ENCODE measurements at regions not wholly inside any gene's neighbourhood (a gene's known extent, or its start where the extent isn't known, plus 50 kb on each side); places are given as distances from the start of the nearest gene placed in this dataset.

GRCh38 chr6:128827675-128828464 is 55.1 kb upstream of the LAMA2 start:
- DNase-seq, result no peak

DNA sequence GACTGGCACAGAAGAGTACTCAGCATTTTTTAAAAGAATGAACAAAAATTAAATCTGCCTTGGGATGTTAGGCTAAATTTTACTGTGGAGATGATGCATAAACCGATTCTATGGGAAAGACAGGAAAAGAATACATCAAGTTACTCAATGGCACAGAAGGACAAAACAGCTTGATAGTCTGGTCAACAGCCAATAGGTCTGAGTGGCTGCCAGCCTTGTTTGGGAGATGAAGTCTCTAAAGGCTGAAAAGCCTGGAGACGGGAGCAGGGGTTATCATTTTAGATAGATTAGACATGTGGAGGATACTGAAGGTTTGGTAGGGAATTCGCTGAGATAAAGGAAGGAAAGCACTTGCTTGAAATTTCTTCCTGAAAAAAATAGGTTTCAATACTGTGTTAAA is 56.3 kb upstream of the LAMA2 start:
- no peak for DNase-seq

DNA sequence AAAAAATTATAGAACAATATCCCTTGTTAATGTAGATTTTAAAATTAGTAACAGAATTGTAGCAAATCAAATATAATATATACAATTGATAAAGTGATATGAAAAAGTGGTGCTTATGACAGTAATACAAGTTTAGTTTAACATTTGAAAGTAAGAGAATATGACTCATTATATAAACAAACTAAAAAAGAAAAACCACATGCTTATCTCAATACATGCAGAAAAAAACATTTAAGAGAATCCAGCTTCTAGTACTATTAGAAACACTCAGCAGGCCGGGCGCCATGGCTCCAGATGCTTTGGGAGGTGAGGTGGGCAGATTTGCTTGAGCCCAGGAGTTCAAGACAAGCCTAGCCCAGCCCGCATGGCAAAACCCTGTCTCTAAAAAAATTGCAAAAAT is 60.7 kb upstream of the LAMA2 start:
- DNase-seq, result no peak

DNA sequence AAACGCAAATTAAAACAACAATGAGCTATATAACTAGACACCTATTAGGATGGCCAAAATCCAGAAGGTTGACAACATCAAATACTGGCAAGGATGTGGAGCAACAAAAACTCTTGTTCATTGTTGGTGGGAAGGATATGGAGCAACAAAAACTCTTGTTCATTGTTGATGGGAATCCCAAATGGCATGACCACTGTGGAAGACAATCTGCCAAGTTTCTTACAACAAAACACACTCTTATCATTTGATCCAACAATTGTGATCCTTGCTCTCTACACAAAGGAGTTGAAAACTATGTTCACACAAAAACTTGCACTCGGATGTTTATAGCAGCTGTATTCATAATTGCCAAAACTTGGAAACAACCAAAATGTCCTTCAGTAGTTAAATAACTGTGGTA is 61.8 kb upstream of the LAMA2 start:
- DNase-seq, result no peak

DNA sequence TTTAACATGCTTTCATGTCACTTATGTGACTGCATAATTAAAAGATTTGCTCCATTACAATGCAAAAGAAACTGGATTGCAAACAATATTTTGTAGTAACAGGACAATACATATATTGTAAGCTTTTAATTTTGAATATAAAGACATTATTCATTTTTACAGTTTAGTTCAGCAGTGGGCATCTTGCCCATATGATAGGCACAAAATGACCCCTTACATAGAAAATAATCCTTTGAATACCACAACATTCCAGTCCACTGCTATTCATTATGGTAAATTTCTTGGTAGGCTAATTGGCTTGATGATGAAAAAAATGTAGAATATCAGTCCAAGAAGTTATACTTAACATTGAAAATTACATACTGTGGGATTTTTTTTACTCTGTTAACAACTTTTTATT is 74.1 kb upstream of the LAMA2 start:
- no peak for DNase-seq

DNA sequence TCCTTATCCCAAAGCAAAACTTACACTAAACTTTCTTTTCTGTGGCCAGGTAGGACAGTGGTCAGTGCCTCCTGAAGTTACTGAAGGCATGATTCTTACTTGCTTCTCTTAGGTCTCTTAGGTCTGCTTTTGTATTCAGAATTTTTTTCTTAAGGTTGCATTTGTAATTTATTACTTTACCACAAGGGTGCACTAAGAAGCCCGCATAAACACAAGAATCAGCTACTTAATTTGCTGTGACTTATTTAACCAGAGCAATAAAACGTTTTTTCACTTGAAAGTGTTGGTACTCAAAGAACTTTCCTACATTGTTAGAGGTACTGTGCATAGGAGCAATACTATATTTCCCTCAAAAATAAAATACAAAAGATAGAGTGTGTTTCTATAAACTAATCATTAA is 75.4 kb upstream of the LAMA2 start:
- no peak for DNase-seq

DNA sequence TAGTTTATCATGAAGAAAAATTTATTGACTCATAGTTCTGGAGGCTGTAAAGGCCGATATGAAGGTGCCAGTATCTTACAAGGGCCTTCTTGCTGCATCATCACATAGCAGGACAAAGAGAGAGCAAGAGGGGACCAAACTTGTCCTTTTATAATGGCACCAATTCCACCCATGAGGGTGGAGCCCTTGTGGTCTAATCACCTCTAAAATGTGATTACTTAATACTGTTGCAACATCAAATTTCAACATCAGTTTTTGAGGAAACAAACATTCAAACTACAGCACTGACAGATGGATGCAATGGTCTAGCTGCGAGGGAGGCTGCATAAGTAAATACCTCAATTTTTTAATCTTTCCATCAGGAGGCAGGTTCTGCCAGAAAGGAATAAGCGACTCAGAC is 76.7 kb upstream of the LAMA2 start:
- DNase-seq, result no peak

DNA sequence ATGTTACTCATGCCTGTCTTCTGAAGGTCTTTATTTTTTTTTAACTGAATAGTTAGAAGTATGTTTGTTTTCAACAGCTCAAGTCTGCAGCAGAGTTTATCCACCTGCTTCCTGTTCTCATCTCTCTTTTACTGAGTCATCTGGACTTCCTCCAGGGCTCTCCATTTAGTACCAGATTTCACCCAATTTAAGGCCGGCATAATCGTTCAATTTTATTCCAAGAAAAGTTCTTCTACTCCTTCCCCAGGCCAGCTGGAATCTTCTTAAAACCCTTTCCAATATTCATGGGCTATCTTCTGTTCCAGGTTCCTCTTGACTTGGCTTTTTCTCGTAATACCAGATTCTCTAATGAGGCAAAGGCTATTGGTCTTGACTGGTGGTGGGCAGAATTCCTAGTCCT is 79.0 kb upstream of the LAMA2 start:
- no peak for DNase-seq

DNA sequence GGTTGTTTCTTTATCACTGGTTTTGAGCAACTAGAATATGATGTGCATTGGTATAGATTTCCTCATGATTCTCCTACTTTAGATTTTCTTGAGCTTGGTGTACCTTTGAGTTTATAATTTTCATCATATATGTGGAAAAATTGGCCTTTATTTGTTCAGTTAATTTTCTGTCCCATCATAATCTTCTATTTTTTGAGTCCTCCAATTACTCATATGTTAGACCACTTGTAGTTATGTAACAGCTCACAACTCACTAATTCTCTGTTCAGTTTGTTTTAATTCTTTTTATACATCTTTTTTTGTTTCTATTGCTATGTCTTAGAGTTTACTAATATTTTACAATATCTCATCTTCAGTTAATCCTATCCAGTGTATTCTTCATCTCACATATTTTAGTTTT is 81.3 kb upstream of the LAMA2 start:
- no peak for DNase-seq

DNA sequence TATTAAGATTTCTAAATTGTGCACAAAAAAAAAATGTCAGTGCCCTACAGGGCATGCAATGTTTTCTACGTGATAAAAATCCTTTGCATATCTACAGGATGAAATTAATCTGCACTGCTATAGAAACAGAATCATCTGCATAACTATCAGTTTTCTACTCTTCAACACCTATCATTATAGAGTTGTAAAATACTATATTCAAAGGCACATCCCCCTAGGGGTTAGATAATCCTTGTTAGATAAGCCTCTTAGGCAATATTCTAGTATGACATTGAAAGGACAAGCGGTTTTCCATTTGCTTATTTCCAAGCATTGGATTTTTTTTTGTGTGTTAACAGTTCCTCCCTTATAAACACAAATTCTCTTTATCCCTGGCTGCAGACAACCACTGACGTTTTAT is 98.7 kb upstream of the LAMA2 start:
- no peak for DNase-seq

DNA sequence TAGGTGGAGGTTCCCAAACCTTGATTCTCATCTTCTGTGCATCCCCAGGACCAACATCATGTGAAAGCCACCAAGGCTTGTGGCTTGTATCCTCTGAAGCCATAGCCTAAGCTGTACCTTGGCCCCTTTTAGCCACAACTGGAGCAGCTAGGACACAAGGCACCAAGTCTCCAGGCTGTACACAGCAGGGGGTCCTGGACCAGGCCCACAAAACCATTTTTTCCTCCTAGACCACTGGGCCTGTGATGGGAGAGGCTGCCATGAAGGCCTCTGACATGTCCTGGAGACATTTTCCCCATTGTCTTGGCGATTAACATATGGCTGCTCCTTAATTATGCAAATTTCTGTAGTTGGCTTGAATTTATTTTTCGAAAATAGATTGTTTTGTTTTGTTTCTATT is 114.8 kb upstream of the LAMA2 start:
- no peak for DNase-seq

GRCh38 chr6:128767705-128768104 is 115.2 kb upstream of the LAMA2 start:
- DNase-seq, result no peak

GRCh38 chr6:128767150-128767549 is 115.8 kb upstream of the LAMA2 start:
- DNase-seq, result no peak

GRCh38 chr6:128763599-128764300 is 119.2 kb upstream of the LAMA2 start:
- no peak for DNase-seq

DNA sequence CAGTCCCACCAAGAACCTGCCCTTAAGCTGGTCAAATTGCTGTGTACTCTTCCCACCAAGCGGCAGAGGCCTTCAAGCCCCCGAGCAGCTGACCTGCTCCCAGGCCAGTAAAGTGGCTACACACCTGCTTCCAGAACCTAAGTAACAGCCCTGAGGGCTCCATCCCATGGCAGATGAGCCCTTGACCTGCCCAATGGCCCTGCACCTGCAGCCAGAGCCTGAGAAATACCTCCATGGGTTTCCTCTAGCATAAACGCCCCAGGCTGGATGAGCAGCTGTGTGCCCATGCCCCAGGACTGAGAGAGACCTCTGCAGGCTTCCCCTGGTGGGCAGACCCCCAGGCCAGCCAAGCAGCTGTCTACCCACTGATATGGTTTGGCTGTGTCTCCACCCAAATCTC is 123.0 kb upstream of the LAMA2 start:
- DNase-seq, result no peak

GRCh38 chr6:128759447-128759846 is 123.5 kb upstream of the LAMA2 start:
- no peak for DNase-seq

- no peak for DNase-seq
Observed at GRCh38 chr6:128757961-128758360, 125.0 kb upstream of the LAMA2 start.

DNA sequence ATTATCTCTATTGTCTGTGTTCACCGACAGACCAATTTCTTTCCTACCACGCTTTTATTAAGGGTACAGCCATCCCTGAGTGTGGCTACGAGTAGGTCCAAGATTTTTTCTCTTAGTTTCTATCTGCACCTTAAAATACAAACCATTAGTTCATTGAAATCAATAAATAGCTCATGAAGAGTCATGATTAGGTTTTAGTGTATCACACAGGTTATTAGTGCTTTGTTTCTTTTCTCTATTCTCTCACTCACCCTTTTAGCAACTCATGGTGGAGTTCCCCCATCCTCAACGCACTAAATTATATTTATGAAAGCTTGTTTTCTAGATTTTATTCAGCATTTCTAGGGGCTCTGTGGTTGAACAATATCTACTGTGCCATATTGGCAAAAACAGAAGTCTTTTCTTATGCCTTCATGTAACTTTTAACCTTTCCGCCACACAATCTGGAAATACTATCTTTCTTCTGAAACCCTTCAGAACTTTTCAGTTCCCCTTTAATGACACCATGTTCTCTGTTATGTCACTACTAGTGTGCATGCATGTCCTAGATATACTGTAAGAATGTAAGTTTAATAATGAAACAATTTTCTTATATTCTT is 128.2 kb upstream of the LAMA2 start:
- no peak for DNase-seq

- DNase-seq, result no peak
Observed at GRCh38 chr6:128743974-128744765, 138.8 kb upstream of the LAMA2 start.

DNA sequence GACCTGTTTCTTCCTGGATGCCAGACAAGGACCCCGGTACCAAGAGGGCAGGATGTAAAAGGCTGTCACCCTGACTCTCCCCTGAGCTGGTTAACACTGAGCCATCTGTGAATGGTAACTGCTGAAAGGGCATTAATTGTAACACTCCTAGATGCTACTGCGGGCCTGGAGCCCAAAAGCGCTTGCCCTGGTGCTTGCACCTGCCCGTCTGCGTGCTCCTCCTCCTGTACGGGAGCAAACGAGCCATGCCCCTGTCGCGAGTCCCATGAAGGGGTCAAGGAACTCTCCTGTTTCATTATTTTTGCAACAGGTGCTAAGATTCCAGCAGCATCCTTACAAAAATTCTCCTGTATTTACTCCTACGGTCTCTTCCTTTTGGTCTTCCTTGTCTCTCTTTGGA is 140.0 kb upstream of the LAMA2 start:
- DNase-seq, result no peak

DNA sequence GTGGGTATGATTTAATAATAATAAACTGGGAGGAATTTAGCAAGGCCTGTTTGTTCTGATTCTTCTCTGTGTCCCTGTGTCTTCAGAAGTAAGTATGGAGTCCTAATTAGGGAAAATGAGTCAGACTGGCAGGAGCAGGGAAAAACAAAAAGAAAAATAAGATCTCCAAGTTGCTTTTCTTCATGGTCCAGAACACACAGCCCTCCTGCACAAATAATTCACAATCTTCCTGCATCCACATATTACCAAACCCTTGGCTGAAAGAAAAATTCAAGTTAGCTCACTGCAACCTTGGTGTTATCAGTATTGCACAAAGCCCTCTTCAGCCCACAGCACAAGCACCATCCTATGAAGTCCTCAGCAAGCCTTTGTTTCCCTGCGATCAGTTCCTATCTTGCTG is 142.0 kb upstream of the LAMA2 start:
- no peak for DNase-seq

DNA sequence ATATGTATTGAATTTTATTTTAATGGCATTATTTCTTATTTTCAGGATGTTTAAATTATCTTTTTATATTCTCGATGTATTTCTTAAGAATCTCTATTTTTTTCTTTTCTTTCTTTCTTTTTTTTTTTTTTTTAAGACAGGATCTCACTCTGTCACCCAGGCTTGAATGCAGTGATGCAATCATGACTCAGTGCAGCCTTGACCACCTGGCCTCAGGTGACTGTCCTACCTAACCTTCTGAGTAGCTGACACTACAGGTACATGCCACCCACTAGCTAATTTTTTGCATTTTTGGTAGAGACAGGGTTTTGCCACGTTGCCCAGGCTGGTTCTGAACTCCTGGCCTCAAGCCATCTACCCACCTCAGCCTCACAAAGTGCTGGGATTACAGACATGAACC is 143.8 kb upstream of the LAMA2 start:
- no peak for DNase-seq

DNA sequence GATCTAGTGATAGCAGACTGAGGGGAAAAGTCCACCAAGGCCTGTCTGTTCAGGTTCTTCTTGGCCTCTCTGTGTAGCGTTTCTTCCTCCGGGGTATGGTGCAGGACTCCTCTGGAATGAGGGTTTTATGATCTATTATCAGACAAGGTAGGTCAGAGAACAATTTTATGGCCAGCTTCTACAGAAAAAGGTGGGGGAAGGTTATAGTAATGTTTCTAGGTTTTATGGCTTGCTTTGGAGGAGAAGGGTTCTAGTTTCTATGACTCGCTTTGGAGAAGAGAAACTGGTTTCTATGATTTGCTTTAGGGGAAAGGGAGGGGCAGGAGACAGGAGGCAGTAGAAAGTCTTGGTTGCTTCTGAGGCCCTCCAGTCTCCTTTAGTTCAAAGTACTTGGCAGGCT is 144.8 kb upstream of the LAMA2 start:
- no peak for DNase-seq

GRCh38 chr6:128736780-128737179 is 146.2 kb upstream of the LAMA2 start:
- DNase-seq, result no peak

Measured in femur (tissue), 1 donor.